IPS-18c (cell line): ENCODE measurements at regions not wholly inside any gene's neighbourhood (a gene's known extent, or its start where the extent isn't known, plus 50 kb on each side); places are given as distances from the start of the nearest gene placed in this dataset.

Source experiments
- H3K4me3 ChIP-seq: 2 replicates; pipeline ENCODE4 v1.7.0; 2013; ENCODE audit warnings: low read depth, mild to moderate bottlenecking, low read length, moderate library complexity; ENCODE audit not compliant: insufficient read depth
- H3K9me3 ChIP-seq: one replicate; pipeline ENCODE4 v1.6.1; 2013; ENCODE audit warnings: mild to moderate bottlenecking, low read length, moderate library complexity; ENCODE audit not compliant: control insufficient read depth, insufficient read depth

- H3K9me3 ChIP-seq, result peaks cover 4% of the 10 kb centered on the region
- H3K4me3 ChIP-seq, result no peak overlapping the region
These were observed 228.1 kb upstream of the CEP162 start for GRCh38 chr6:84455511-84456029.

- H3K9me3 ChIP-seq, result no peaks in the 10 kb centered on the region
These were observed 226.1 kb upstream of the CEP162 start for GRCh38 chr6:84453499-84453898.

GRCh38 chr6:84450018-84450417 lies 222.6 kb upstream of the CEP162 start:
- H3K4me3 ChIP-seq, result no peak overlapping the region

More at GRCh38 chr6:84453499-84453898, 226.1 kb upstream of the CEP162 start:
- no peak overlapping the region for H3K4me3 ChIP-seq

DNA sequence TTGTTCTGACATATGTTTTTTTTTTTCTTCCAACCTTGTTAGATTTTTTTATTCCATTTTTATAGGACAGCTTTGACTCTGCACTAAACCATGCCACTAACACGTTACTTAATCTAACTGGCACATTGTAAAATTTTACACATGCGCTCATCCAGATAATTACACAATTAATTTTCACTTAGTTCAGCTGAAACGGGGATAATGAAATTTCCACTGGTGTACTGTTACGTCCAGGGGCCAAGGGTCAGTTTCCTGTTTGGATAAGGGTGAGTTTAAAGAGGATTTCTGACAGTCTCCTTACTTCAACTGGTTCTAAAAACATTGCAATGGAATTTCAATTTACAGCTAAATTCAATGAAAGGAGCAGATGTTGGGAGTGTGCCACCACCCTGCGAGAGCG lies 221.8 kb upstream of the CEP162 start:
- H3K4me3 ChIP-seq, result no peak overlapping the region
- H3K9me3 ChIP-seq, result no peaks in the 10 kb centered on the region

More at GRCh38 chr6:84450018-84450417, 222.6 kb upstream of the CEP162 start:
- H3K9me3 ChIP-seq, result no peaks in the 10 kb centered on the region

GRCh38 chr6:84448331-84448730 lies 220.9 kb upstream of the CEP162 start:
- Histone ChIP-seq H3K4me3 (no peak overlapping the region), H3K9me3 (no peaks in the 10 kb centered on the region)

- H3K4me3 ChIP-seq, result no peak overlapping the region
- no peaks in the 10 kb centered on the region for H3K9me3 ChIP-seq
These were observed 220.2 kb upstream of the CEP162 start for GRCh38 chr6:84447651-84448050.

- H3K4me3 ChIP-seq, result no peak overlapping the region
- no peaks in the 10 kb centered on the region for H3K9me3 ChIP-seq
These were observed 217.6 kb upstream of the CEP162 start for GRCh38 chr6:84445068-84445467.

- H3K9me3 ChIP-seq, result no peaks in the 10 kb centered on the region
- no peak overlapping the region for H3K4me3 ChIP-seq
These were observed 214.8 kb upstream of the CEP162 start for GRCh38 chr6:84442208-84442607.

DNA sequence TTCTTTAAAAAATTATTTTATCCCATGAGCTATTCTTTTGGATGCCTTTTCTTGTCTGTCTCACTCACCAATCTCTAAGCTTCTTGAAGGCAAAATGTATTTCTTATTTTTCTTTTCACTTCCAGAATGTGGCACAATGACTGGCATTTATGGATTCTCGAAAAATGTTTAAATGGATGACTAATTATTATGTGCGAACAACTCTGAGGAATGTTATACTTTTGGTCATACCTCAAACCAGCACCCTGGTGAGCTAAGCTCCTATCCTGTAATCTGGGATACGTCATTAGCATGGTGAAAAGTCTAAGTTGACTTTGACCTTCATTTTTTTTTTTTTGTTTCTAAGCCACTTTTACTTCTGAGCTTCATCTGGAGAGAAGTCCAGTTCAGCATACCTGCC lies 214.0 kb upstream of the CEP162 start:
- H3K4me3 ChIP-seq, result no peak overlapping the region
- H3K9me3 ChIP-seq, result no peaks in the 10 kb centered on the region

- no peak overlapping the region for H3K4me3 ChIP-seq
- no peaks in the 10 kb centered on the region for H3K9me3 ChIP-seq
These were observed 207.1 kb upstream of the CEP162 start for GRCh38 chr6:84434550-84434949.

- H3K4me3 ChIP-seq, result no peak overlapping the region
- H3K9me3 ChIP-seq, result no peaks in the 10 kb centered on the region
These were observed 205.2 kb upstream of the CEP162 start for GRCh38 chr6:84432619-84433018.

GRCh38 chr6:84428300-84428907 lies 201.0 kb upstream of the CEP162 start:
- H3K4me3 ChIP-seq, result no peak overlapping the region

GRCh38 chr6:84425971-84426705 lies 198.7 kb upstream of the CEP162 start:
- Histone ChIP-seq H3K4me3 (no peak overlapping the region), H3K9me3 (no peaks in the 10 kb centered on the region)

More at GRCh38 chr6:84428300-84428907, 201.0 kb upstream of the CEP162 start:
- no peaks in the 10 kb centered on the region for H3K9me3 ChIP-seq

DNA sequence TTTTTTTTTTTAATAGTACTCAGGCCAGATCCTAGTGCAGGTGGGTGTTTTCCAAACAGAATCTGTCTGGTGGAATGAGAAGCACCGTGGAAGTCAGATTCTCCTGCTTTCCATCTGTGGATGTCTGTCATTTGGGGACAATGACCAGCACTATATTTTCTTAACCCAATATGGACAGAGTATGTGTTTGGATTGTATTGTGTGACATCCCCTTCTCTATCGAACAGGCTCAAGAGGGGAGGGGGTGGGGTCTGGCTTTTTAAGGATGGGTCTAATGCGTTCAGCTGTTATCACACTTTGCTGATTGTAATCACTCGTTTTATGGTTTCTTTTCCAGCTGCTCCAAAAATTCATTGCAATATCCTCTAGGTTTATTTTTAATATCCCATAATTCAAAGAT lies 197.5 kb upstream of the CEP162 start:
- no peaks in the 10 kb centered on the region for H3K9me3 ChIP-seq
- no peak overlapping the region for H3K4me3 ChIP-seq

- Histone ChIP-seq H3K9me3 (no peaks in the 10 kb centered on the region), H3K4me3 (no peak overlapping the region)
These were observed 195.0 kb upstream of the CEP162 start for GRCh38 chr6:84422380-84422968.

DNA sequence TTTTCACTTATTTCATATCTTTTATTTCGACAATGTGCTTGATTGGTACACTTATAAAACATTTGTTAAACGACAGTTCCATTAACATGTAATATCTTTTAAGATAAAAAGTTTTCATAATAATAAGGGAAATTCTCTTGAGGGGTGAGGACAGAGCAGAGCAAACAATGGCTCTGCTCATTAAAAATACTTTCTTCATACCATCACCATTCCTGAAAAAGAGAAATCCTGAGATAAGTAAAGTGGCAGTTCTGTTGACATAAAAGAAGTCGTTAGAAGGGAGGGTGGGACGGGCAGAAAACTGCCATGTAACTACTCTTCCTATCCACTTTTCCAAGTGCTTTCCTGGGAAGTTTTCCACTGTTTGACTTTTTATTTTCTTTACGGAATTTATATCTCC lies 193.6 kb upstream of the CEP162 start:
- Histone ChIP-seq H3K9me3 (no peaks in the 10 kb centered on the region), H3K4me3 (no peak overlapping the region)

GRCh38 chr6:84417260-84417659 lies 189.8 kb upstream of the CEP162 start:
- no peaks in the 10 kb centered on the region for H3K9me3 ChIP-seq
- H3K4me3 ChIP-seq, result no peak overlapping the region

DNA sequence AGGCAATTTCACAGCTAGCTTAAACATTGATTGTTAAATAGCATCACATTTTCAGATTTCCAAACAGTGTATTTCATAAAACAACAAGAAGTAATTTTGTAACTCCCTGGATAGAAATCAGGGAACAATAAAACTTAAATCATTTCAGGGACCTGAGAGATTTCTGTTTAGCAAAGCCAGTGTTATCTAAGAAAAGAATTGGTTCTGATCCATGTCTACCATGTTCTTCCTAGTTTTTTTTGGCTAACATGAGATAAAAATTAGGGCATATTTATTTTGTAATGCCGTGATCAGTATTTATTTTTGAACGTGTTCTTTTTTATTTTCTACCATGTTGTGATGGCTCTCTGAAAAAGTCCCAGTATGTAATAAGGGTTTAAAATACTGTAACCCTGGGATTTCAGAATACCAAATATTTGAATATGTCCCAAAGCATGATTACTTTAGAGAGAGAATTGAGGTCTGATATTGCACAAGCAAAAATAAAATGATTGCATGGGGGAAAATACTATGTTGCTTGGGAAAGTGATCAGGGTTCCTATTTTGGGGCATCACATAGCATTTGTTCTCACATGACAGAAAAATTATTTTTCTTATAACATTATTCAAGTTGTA lies 188.7 kb upstream of the CEP162 start:
- no peak overlapping the region for H3K4me3 ChIP-seq
- no peaks in the 10 kb centered on the region for H3K9me3 ChIP-seq
